M059J (cell line): ENCODE measurements at regions not wholly inside any gene's neighbourhood (a gene's known extent, or its start where the extent isn't known, plus 50 kb on each side); places are given as distances from the start of the nearest gene placed in this dataset.

ENCODE experiments used
- DNase-seq: peaks from one replicate; pipeline ENCODE4 v3.0.0-alpha.2; 2012; ENCODE audit warnings: low read depth

- DNase-seq, result no peak
Measured at GRCh38 chr3:72323773-72324172, 524.5 kb downstream of the SHQ1 start.

- DNase-seq, result no peak
Measured at GRCh38 chr3:72322264-72322976, 525.8 kb downstream of the SHQ1 start.

GRCh38 chr3:72320955-72321303, 527.3 kb downstream of the SHQ1 start:
- no peak for DNase-seq

GRCh38 chr3:72320095-72320954, 527.9 kb downstream of the SHQ1 start:
- no peak for DNase-seq

- peak; percentile 55 for DNase-seq
Measured at GRCh38 chr3:72319194-72320094, 528.8 kb downstream of the SHQ1 start.

- DNase-seq, result no peak
Measured at GRCh38 chr3:72318504-72319193, 529.6 kb downstream of the SHQ1 start.

- no peak for DNase-seq
Measured at GRCh38 chr3:72317491-72317890, 530.8 kb downstream of the SHQ1 start.

GRCh38 chr3:72316501-72317279, 531.6 kb downstream of the SHQ1 start:
- DNase-seq, result no peak

- DNase-seq, result no peak
Measured at GRCh38 chr3:72313308-72313707, 528.4 kb upstream of the PROK2 start.

- DNase-seq, result peak; percentile 37
Measured at GRCh38 chr3:72312339-72312738, 527.4 kb upstream of the PROK2 start.

GRCh38 chr3:72311425-72311824, 526.5 kb upstream of the PROK2 start:
- DNase-seq, result no peak

GRCh38 chr3:72310419-72311380, 525.8 kb upstream of the PROK2 start:
- DNase-seq, result peak; percentile 74

- no peak for DNase-seq
Measured at GRCh38 chr3:72309661-72310418, 524.9 kb upstream of the PROK2 start.

- DNase-seq, result no peak
Measured at GRCh38 chr3:72308641-72309040, 523.7 kb upstream of the PROK2 start.

GRCh38 chr3:72307438-72308115, 522.6 kb upstream of the PROK2 start:
- no peak for DNase-seq

- DNase-seq, result no peak
Measured at GRCh38 chr3:72306800-72307341, 521.9 kb upstream of the PROK2 start.

GRCh38 chr3:72303926-72304325, 519.0 kb upstream of the PROK2 start:
- DNase-seq, result no peak

GRCh38 chr3:72301779-72302178, 516.8 kb upstream of the PROK2 start:
- no peak for DNase-seq
